ENCODE measurements at regions not wholly inside any gene's neighbourhood (a gene's known extent, or its start where the extent isn't known, plus 50 kb on each side); places are given as distances from the start of the nearest gene placed in this dataset.

DNA sequence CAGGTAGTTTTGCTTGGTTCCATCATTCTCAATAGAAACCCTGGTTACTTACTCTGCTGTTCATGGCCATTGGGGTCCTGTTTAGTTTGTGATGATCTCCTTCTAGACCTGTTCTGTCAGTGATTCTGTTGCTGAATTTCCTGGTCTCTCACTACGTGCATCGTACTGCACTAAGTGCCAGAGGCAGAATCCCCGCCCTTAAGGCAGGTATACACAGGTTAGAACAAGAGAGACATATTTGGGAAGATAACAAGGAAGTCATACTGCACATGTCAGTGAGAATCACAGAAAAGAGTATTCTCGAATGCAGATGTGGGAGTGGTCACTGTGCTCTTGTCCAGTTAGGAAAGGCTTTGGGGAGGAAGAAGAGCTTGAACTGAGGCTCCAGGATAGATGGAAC, 148.1 kb upstream of the MYLIP start:
- TF ChIP-seq EP300 (IDR thresholded peaks at IDR 0.05) (no peak), CTCF (IDR thresholded peaks at IDR 0.05) (no peak), POLR2A (IDR thresholded peaks at IDR 0.05) (no peak)

Measured in stomach (tissue), 4 donors.